ENCODE measurements at regions not wholly inside any gene's neighbourhood (a gene's known extent, or its start where the extent isn't known, plus 50 kb on each side); places are given as distances from the start of the nearest gene placed in this dataset.

- no peak for TF ChIP-seq EZH2 (IDR thresholded peaks at IDR 0.05; ENCODE audit: low read depth, unreplicated experiment)
- no peak for TF ChIP-seq REST (IDR thresholded peaks at IDR 0.05; ENCODE audit: unreplicated experiment)
- TF ChIP-seq EZH2phosphoT487 (IDR thresholded peaks at IDR 0.05; ENCODE audit: unreplicated experiment), result no peak
- no peak for TF ChIP-seq NANOG (IDR thresholded peaks at IDR 0.05; ENCODE audit: borderline replicate concordance)
- TF ChIP-seq ETS1 (IDR thresholded peaks at IDR 0.05), result no peak
- TF ChIP-seq ZNF331 (CRISPR knock-in tag; IDR thresholded peaks at IDR 0.05; ENCODE audit: low read depth), result no peak
- no peak for TF ChIP-seq ZNF114 (CRISPR knock-in tag; IDR thresholded peaks at IDR 0.05)
- no peak for TF ChIP-seq STAT1 (IDR thresholded peaks at IDR 0.05; ENCODE audit: unreplicated experiment)
- no peak for TF ChIP-seq JUNB (IDR thresholded peaks at IDR 0.05; ENCODE audit: unreplicated experiment)
- TF ChIP-seq POLR2AphosphoS5 (IDR thresholded peaks at IDR 0.05; ENCODE audit: low read depth), result no peak
- no peak for TF ChIP-seq CREB1 (CRISPR knock-in tag; IDR thresholded peaks at IDR 0.05; ENCODE audit: low read depth)
- TF ChIP-seq ZNF462 (CRISPR knock-in tag; IDR thresholded peaks at IDR 0.05), result no peak
- no peak for TF ChIP-seq CTCF (conservative IDR thresholded peaks at IDR 0.05; ENCODE audit: low read depth in 2 of 2)
- Histone ChIP-seq H3K9me2 (ENCODE audit: insufficient read depth) (no peaks in the 10 kb centered on the region), H3K36me3 (ENCODE audit: insufficient read depth) (no peaks in the 10 kb centered on the region), H3K4me3 (no peak overlapping the region), H4K20me1 (replicated peaks; ENCODE audit: insufficient read depth) (no peaks in the 10 kb centered on the region), H3K4me2 (no peak overlapping the region), H2AFZ (peak overlapping the region; percentile 30; the same call in 1 of the 2 replicates), H3K4me1 (ENCODE audit: insufficient read depth) (peaks cover 6% of the 10 kb centered on the region; the same call in 1 of the 2 replicates), H3K27ac (ENCODE audit: low read depth) (no peak overlapping the region), H3F3A (replicated peaks; ENCODE audit: low read depth) (no peaks in the 10 kb centered on the region), H3K79me2 (replicated peaks; ENCODE audit: insufficient read depth) (no peaks in the 10 kb centered on the region), H3K27me3 (ENCODE audit: insufficient read depth) (no peaks in the 10 kb centered on the region)
- Mint-ChIP-seq H3K27ac (no peak overlapping the region), H3K36me3 (ENCODE audit: low read depth) (peaks cover 6% of the 10 kb centered on the region; the same call in 2 of the 3 replicates), H3K4me1 (peaks cover 4% of the 10 kb centered on the region), H3K4me3 (no peak overlapping the region), H3K27me3 (ENCODE audit: insufficient read depth, low read depth, poor library complexity) (no peaks in the 10 kb centered on the region), H3K9me3 (peaks cover 3% of the 10 kb centered on the region; the same call in 1 of the 3 replicates)
- ATAC-seq, result no peak
- no peak for DNase-seq (ENCODE audit: low spot score)
Observed at GRCh38 chr2:146444987-146445386, 1399.8 kb upstream of the ACVR2A start.

Data from GM23338 (cell line).